K562 (cell line): ENCODE measurements at regions not wholly inside any gene's neighbourhood (a gene's known extent, or its start where the extent isn't known, plus 50 kb on each side); places are given as distances from the start of the nearest gene placed in this dataset.

Experiments used
- CREM ChIP-seq: IDR thresholded peaks from 2 replicates; pipeline ENCODE4 v1.6.1; 2014; ENCODE audit warnings: antibody characterized with exemption, low read depth
- CTBP1 ChIP-seq: fragments of 450-650 bp; IDR thresholded peaks from 2 replicates; pipeline ENCODE4 v1.6.1; 2016; ENCODE audit warnings: borderline replicate concordance
- CTCF ChIP-seq, 3 experiments: IDR thresholded peaks in 2 of 3; conservative IDR thresholded peaks in 1 of 3; 2 replicates each; pipeline ENCODE4 v1.5.1; 2011 to 2012; ENCODE audit warnings: low read length in 3 of 3, mild to moderate bottlenecking in 3 of 3, control low read depth in 2 of 3, improper control_type of control experiment in 1 of 3, inconsistent platforms in 1 of 3, low read depth in 1 of 3, mixed read lengths in 1 of 3, moderate library complexity in 1 of 3; ENCODE audit not compliant: insufficient read depth in 2 of 3
- HDAC2 ChIP-seq: fragments of 450-650 bp; IDR thresholded peaks from 2 replicates; pipeline ENCODE4 v1.6.1; 2016; ENCODE audit warnings: mild to moderate bottlenecking
- KDM1A ChIP-seq, 2 experiments: fragments of 450-650 bp; IDR thresholded peaks; 2 replicates each; pipeline ENCODE4 v1.6.1; 2016; ENCODE audit warnings: mild to moderate bottlenecking in 2 of 2
- NBN ChIP-seq: fragments of 450-650 bp; IDR thresholded peaks from 2 replicates; pipeline ENCODE4 v1.6.1; 2016; ENCODE audit warnings: low read depth, mild to moderate bottlenecking
- POLR2A ChIP-seq: fragments of 450-650 bp; conservative IDR thresholded peaks from 2 replicates; pipeline ENCODE4 v1.6.1; 2016
- PRDM10 ChIP-seq: fragments of 450-650 bp; IDR thresholded peaks from 2 replicates; pipeline ENCODE4 v1.6.1; 2018; ENCODE audit not compliant: partially characterized antibody
- RCOR1 ChIP-seq, 2 experiments: IDR thresholded peaks; 2 replicates each; pipeline ENCODE4 v1.6.1; 2012; ENCODE audit warnings: low read depth in 2 of 2, low read length in 2 of 2, borderline replicate concordance in 1 of 2, improper control_type of control experiment in 1 of 2
- STAG1 ChIP-seq: sonication (generic); formaldehyde crosslinking; IDR thresholded peaks from 2 replicates; pipeline ENCODE4 v1.5.0; 2020; ENCODE audit warnings: missing genetic modification reagents, borderline replicate concordance
- STAT5B ChIP-seq: fragments of 250-450 bp; sonication (Bioruptor Pico); IDR thresholded peaks from 2 replicates; pipeline ENCODE4 v1.8.0; 2021; ENCODE audit warnings: mild to moderate bottlenecking, inconsistent platforms
- USF2 ChIP-seq: sonication (generic); formaldehyde crosslinking; IDR thresholded peaks from 2 replicates; pipeline ENCODE4 v1.5.0; 2020; ENCODE audit warnings: missing genetic modification reagents
- ZNF274 ChIP-seq: IDR thresholded peaks from 2 replicates; pipeline ENCODE4 v1.6.1; 2011; ENCODE audit warnings: low read depth, mild to moderate bottlenecking, low read length, moderate library complexity, borderline replicate concordance
- ZNF707 ChIP-seq: fragments of 250-450 bp; sonication (Bioruptor Pico); conservative IDR thresholded peaks from 2 replicates; pipeline ENCODE4 v1.8.0; 2022; ENCODE audit warnings: inconsistent platforms, mild to moderate bottlenecking, moderate library complexity

- TF ChIP-seq KDM1A (IDR thresholded peaks at IDR 0.05): no peak
- TF ChIP-seq POLR2A: no peak
- TF ChIP-seq CTBP1: no peak
- TF ChIP-seq ZNF707 (CRISPR knock-in tag): no peak
- TF ChIP-seq RCOR1 (IDR thresholded peaks at IDR 0.05; ENCODE audit: borderline replicate concordance in 1 of 2, low read depth in 2 of 2, low read length in 2 of 2): no peak
- no peak for TF ChIP-seq ZNF274
- TF ChIP-seq PRDM10: no peak
- TF ChIP-seq NBN: no peak
- TF ChIP-seq CTCF (IDR thresholded peaks at IDR 0.05 in 2 of 3, conservative IDR thresholded peaks at IDR 0.05 in 1 of 3; ENCODE audit: insufficient read depth in 2 of 3, low read depth in 1 of 3, low read length in 3 of 3): no peak
- TF ChIP-seq USF2 (CRISPR knock-in tag): no peak
- no peak for TF ChIP-seq CREM
- TF ChIP-seq STAT5B: no peak
- no peak for TF ChIP-seq HDAC2
- no peak for TF ChIP-seq STAG1 (CRISPR knock-in tag)
Measured at GRCh38 chrX:90026730-90027129, 105.0 kb downstream of the TGIF2LX start.
